H9 (cell line): ENCODE measurements at regions not wholly inside any gene's neighbourhood (a gene's known extent, or its start where the extent isn't known, plus 50 kb on each side); places are given as distances from the start of the nearest gene placed in this dataset.

Source experiments
- DNase-seq: peaks from one replicate; pipeline ENCODE4 v3.0.0-alpha.2; 2017
- H2AFZ ChIP-seq: one replicate; pipeline ENCODE4 v1.6.1; 2013; ENCODE audit warnings: mild to moderate bottlenecking, low read length, control low read depth, moderate library complexity
- H2AK5ac ChIP-seq: 2 replicates; pipeline ENCODE4 v1.6.1; 2013; ENCODE audit warnings: low read length, control low read depth, mixed read lengths; ENCODE audit not compliant: insufficient read length
- H2BK120ac ChIP-seq: one replicate; pipeline ENCODE4 v1.6.1; 2013; ENCODE audit warnings: low read depth, mild to moderate bottlenecking, low read length, control low read depth, inconsistent platforms; ENCODE audit not compliant: poor library complexity, severe bottlenecking
- H2BK12ac ChIP-seq: 2 replicates; pipeline ENCODE4 v1.6.1; 2013; ENCODE audit warnings: low read length, control low read depth, mixed read lengths, low read depth; ENCODE audit not compliant: insufficient read length
- H2BK15ac ChIP-seq: 2 replicates; pipeline ENCODE4 v1.6.1; 2013; ENCODE audit warnings: low read depth, low read length, control low read depth
- H2BK20ac ChIP-seq: one replicate; pipeline ENCODE4 v1.6.1; 2013; ENCODE audit warnings: low read depth, mild to moderate bottlenecking, low read length, control low read depth, inconsistent platforms; ENCODE audit not compliant: poor library complexity, severe bottlenecking
- H2BK5ac ChIP-seq: 2 replicates; pipeline ENCODE4 v1.6.1; 2013; ENCODE audit warnings: low read length, control low read depth, mixed read lengths; ENCODE audit not compliant: insufficient read length
- H3K14ac ChIP-seq: 2 replicates; pipeline ENCODE4 v1.6.1; 2013; ENCODE audit warnings: low read length, control low read depth; ENCODE audit not compliant: insufficient read depth
- H3K18ac ChIP-seq: 2 replicates; pipeline ENCODE4 v1.6.1; 2013; ENCODE audit warnings: low read depth, mild to moderate bottlenecking, mixed read lengths, low read length, control low read depth; ENCODE audit not compliant: insufficient read length
- H3K23ac ChIP-seq: 2 replicates; pipeline ENCODE4 v1.6.1; 2013; ENCODE audit warnings: low read length, control low read depth, mixed read lengths, low read depth; ENCODE audit not compliant: insufficient read length
- H3K23me2 ChIP-seq: 2 replicates; pipeline ENCODE4 v1.6.1; 2013; ENCODE audit warnings: low read depth, mild to moderate bottlenecking, mixed read lengths, low read length, control low read depth; ENCODE audit not compliant: insufficient read length, poor library complexity, severe bottlenecking
- H3K27ac ChIP-seq: 2 replicates; pipeline ENCODE4 v1.5.1; 2013; ENCODE audit warnings: low read length, control low read depth, mixed read lengths, low read depth; ENCODE audit not compliant: insufficient read length
- H3K27me3 ChIP-seq: 2 replicates; pipeline ENCODE4 v1.6.1; 2013; ENCODE audit warnings: low read length, control low read depth, inconsistent platforms; ENCODE audit not compliant: insufficient read depth
- H3K4ac ChIP-seq: 2 replicates; pipeline ENCODE4 v1.6.1; 2013; ENCODE audit warnings: low read depth, mild to moderate bottlenecking, control low read depth, inconsistent platforms, low read length, moderate library complexity
- H3K4me1 ChIP-seq: 2 replicates; pipeline ENCODE4 v1.6.1; 2013; ENCODE audit warnings: low read length, control low read depth, inconsistent platforms; ENCODE audit not compliant: insufficient read depth
- H3K4me2 ChIP-seq: 2 replicates; pipeline ENCODE4 v1.6.1; 2013; ENCODE audit warnings: low read length, control low read depth, mixed read lengths; ENCODE audit not compliant: insufficient read length, insufficient read depth
- H3K56ac ChIP-seq: 2 replicates; pipeline ENCODE4 v1.6.1; 2013; ENCODE audit warnings: low read depth, mild to moderate bottlenecking, mixed read lengths, low read length, control low read depth; ENCODE audit not compliant: insufficient read length
- H3K79me1 ChIP-seq: 2 replicates; pipeline ENCODE4 v1.6.1; 2013; ENCODE audit warnings: low read depth, mild to moderate bottlenecking, moderate library complexity, low read length, control low read depth, inconsistent platforms; ENCODE audit not compliant: insufficient read depth, poor library complexity, severe bottlenecking
- H3K79me2 ChIP-seq: 2 replicates; pipeline ENCODE4 v1.6.1; 2013; ENCODE audit warnings: low read length, control low read depth, inconsistent platforms; ENCODE audit not compliant: insufficient read depth
- H3K9ac ChIP-seq: 2 replicates; pipeline ENCODE4 v1.6.1; 2013; ENCODE audit warnings: low read length, control low read depth, mixed read lengths; ENCODE audit not compliant: insufficient read length; ENCODE audit errors: extremely low read depth
- H3K9me3 ChIP-seq: one replicate; pipeline ENCODE4 v1.6.1; 2013; ENCODE audit warnings: low read depth, low read length, inconsistent platforms; ENCODE audit not compliant: control insufficient read depth
- H3T11ph ChIP-seq: one replicate; pipeline ENCODE4 v1.6.1; 2013; ENCODE audit warnings: mild to moderate bottlenecking, low read length, control low read depth, inconsistent platforms
- H4K20me1 ChIP-seq: one replicate; pipeline ENCODE4 v1.6.1; 2013; ENCODE audit not compliant: control insufficient read depth, insufficient read length, insufficient read depth
- H4K5ac ChIP-seq: 2 replicates; pipeline ENCODE4 v1.6.1; 2013; ENCODE audit warnings: low read depth, mild to moderate bottlenecking, mixed read lengths, low read length, control low read depth; ENCODE audit not compliant: insufficient read length
- H4K8ac ChIP-seq: replicated peaks from 2 replicates; pipeline ENCODE4 v1.6.1; 2013; ENCODE audit warnings: low read length, control low read depth, mixed read lengths, low read depth; ENCODE audit not compliant: insufficient read length
- H4K91ac ChIP-seq: 2 replicates; pipeline ENCODE4 v1.6.1; 2013; ENCODE audit warnings: low read depth, mild to moderate bottlenecking, moderate library complexity, mixed read lengths, low read length, control low read depth; ENCODE audit not compliant: insufficient read length
- H3K27ac Mint-ChIP-seq, 3 experiments: 2 replicates in 2 of 3; 3 replicates in 1 of 3; pipeline ENCODE4 v1.8.0; 2020 to 2021; ENCODE audit warnings: mixed read lengths in 3 of 3, mild to moderate bottlenecking in 1 of 3, moderate library complexity in 1 of 3
- H3K27me3 Mint-ChIP-seq: 2 replicates; pipeline ENCODE4 v1.8.0; 2021; ENCODE audit warnings: low read depth, mild to moderate bottlenecking, moderate library complexity, mixed read lengths
- H3K36me3 Mint-ChIP-seq, 3 experiments: 2 replicates in 2 of 3; 3 replicates in 1 of 3; pipeline ENCODE4 v1.8.0; 2020 to 2021; ENCODE audit warnings: low read depth in 3 of 3, mixed read lengths in 3 of 3; ENCODE audit not compliant: insufficient read depth in 1 of 3
- H3K4me1 Mint-ChIP-seq, 2 experiments: 2 replicates each; pipeline ENCODE4 v1.8.0; 2020; ENCODE audit warnings: mixed read lengths in 2 of 2
- H3K4me3 Mint-ChIP-seq, 2 experiments: 2 replicates in 1 of 2; 3 replicates in 1 of 2; pipeline ENCODE4 v1.8.0; 2020 to 2021; ENCODE audit warnings: mild to moderate bottlenecking in 2 of 2, mixed read lengths in 2 of 2, moderate library complexity in 1 of 2
- H3K9me3 Mint-ChIP-seq, 2 experiments: 2 replicates in 1 of 2; 3 replicates in 1 of 2; pipeline ENCODE4 v1.8.0; 2020; ENCODE audit warnings: mild to moderate bottlenecking in 2 of 2, mixed read lengths in 2 of 2, moderate library complexity in 1 of 2
- WGBS: extraction: QIAGEN DNeasy Blood & Tissue Kit; methylation state at CpG from one replicate; pipeline ENCODE4 v1.1.7; 2013; ENCODE audit warnings: missing lambda C conversion rate, low lambda C conversion rate, mixed read lengths; ENCODE audit not compliant: insufficient read length; ENCODE audit errors: extremely low coverage; 5-methylcytosine and 5-hydroxymethylcytosine counted together
- TF ChIP-seq, protein P1 (sequence below): fragments of 200-600 bp; sonication (generic); conservative IDR thresholded peaks from 3 replicates; pipeline ENCODE4 v1.8.0; 2021; ENCODE audit warnings: antibody characterized with exemption, mild to moderate bottlenecking

DNA sequence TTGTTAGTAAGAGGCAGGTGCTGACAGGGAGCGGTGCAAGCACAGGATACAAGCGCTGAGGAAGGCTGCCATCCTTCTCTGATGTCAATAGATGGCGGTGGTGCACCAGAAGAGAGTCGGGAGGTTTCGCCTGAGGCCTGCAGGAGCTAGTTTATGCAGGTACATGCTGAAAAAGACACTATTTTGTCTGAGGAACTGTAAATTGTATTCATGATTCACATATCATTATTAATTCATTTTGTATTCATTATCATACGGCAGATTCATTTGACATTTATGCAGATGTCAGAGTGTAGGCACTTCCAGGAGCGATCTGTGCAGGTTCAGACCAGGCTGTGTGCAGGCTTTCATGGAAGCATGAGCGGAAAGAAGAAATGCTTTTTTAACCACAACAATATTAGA, 824.0 kb downstream of the STIM2 start:
- Histone ChIP-seq H4K5ac (no peak overlapping the region), H3K4me1 (no peaks in the 10 kb centered on the region), H4K20me1 (no peaks in the 10 kb centered on the region), H3T11ph (no peak overlapping the region), H2AK5ac (no peak overlapping the region), H3K27ac (no peak overlapping the region), H4K8ac (no peak overlapping the region), H2AFZ (no peak overlapping the region), H3K27me3 (no peaks in the 10 kb centered on the region), H3K79me1 (no peaks in the 10 kb centered on the region), H3K4me2 (no peak overlapping the region), H3K56ac (no peak overlapping the region), H3K4ac (no peak overlapping the region), H3K9me3 (no peaks in the 10 kb centered on the region), H4K91ac (no peak overlapping the region), H2BK120ac (no peak overlapping the region), H2BK20ac (no peak overlapping the region), H2BK15ac (no peak overlapping the region), H3K23me2 (no peaks in the 10 kb centered on the region), H2BK5ac (no peak overlapping the region), H3K18ac (no peak overlapping the region), H3K14ac (no peak overlapping the region), H2BK12ac (no peak overlapping the region), H3K9ac (no peak overlapping the region), H3K79me2 (no peaks in the 10 kb centered on the region), H3K23ac (no peak overlapping the region)
- H3K27ac Mint-ChIP-seq: no peak overlapping the region
- H3K9me3 Mint-ChIP-seq: no peaks in the 10 kb centered on the region
- H3K27me3 Mint-ChIP-seq: no peaks in the 10 kb centered on the region
- H3K4me1 Mint-ChIP-seq: peaks cover 3 to 5% of the 10 kb centered on the region in 2 experiments; a peak in 1 of 4 replicates
- peak; percentile 62 for DNase-seq
- no peaks in the 10 kb centered on the region for H3K36me3 Mint-ChIP-seq
- H3K4me3 Mint-ChIP-seq: no peak overlapping the region
- TF ChIP-seq, protein P1, sequence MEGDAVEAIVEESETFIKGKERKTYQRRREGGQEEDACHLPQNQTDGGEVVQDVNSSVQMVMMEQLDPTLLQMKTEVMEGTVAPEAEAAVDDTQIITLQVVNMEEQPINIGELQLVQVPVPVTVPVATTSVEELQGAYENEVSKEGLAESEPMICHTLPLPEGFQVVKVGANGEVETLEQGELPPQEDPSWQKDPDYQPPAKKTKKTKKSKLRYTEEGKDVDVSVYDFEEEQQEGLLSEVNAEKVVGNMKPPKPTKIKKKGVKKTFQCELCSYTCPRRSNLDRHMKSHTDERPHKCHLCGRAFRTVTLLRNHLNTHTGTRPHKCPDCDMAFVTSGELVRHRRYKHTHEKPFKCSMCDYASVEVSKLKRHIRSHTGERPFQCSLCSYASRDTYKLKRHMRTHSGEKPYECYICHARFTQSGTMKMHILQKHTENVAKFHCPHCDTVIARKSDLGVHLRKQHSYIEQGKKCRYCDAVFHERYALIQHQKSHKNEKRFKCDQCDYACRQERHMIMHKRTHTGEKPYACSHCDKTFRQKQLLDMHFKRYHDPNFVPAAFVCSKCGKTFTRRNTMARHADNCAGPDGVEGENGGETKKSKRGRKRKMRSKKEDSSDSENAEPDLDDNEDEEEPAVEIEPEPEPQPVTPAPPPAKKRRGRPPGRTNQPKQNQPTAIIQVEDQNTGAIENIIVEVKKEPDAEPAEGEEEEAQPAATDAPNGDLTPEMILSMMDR: peak; percentile 88
- WGBS: no CpG with 5 or more reads among the region's 8 CpGs
